ENCODE measurements at regions not wholly inside any gene's neighbourhood (a gene's known extent, or its start where the extent isn't known, plus 50 kb on each side); places are given as distances from the start of the nearest gene placed in this dataset.

GRCh38 chr15:98240303-98240702 lies 279.8 kb downstream of the ARRDC4 start:
- TF ChIP-seq MYC (IDR thresholded peaks at IDR 0.05; ENCODE audit: low read depth, low read length) (no peak), MAX (IDR thresholded peaks at IDR 0.05; ENCODE audit: insufficient read depth, insufficient read length) (no peak), GATA2 (IDR thresholded peaks at IDR 0.05; ENCODE audit: insufficient read depth, insufficient read length, low read depth, low read length) (no peak), POLR2AphosphoS5 (IDR thresholded peaks at IDR 0.05; ENCODE audit: insufficient read depth, low read depth, low read length) (no peak), POLR2A (IDR thresholded peaks at IDR 0.05; ENCODE audit: low read depth, low read length) (no peak), EZH2 (IDR thresholded peaks at IDR 0.05; ENCODE audit: borderline replicate concordance, low read depth, low read length, severe bottlenecking) (no peak), CTCF (IDR thresholded peaks at IDR 0.05; ENCODE audit: extremely low read depth in 1 of 2, insufficient read depth in 1 of 2, low read depth in 1 of 2, low read length in 2 of 2) (no peak), FOS (IDR thresholded peaks at IDR 0.05; ENCODE audit: borderline replicate concordance, insufficient read depth, low read length) (no peak), JUN (IDR thresholded peaks at IDR 0.05; ENCODE audit: borderline replicate concordance, insufficient read depth, insufficient read length, low read depth) (no peak)
- POLR2A ChIA-PET = no interaction called here

More at GRCh38 chr15:98240303-98240702, 279.8 kb downstream of the ARRDC4 start:
- Histone ChIP-seq H3K27ac (ENCODE audit: insufficient read depth, low read depth, low read length) (no peak overlapping the region), H3K4me3 (replicated peaks in 1 of 3; ENCODE audit: insufficient read depth in 1 of 3, low read depth in 1 of 3, low read length in 3 of 3) (no peak overlapping the region), H3K27me3 (ENCODE audit: control insufficient read depth in 2 of 2, insufficient read depth in 2 of 2, low read length in 2 of 2) (no peaks in the 10 kb centered on the region), H3K4me2 (ENCODE audit: insufficient read depth, low read length) (no peak overlapping the region), H3K36me3 (ENCODE audit: control insufficient read depth in 2 of 2, extremely low read depth in 1 of 2, insufficient read depth in 2 of 2, low read length in 2 of 2) (no peaks in the 10 kb centered on the region), H3K4me1 (ENCODE audit: control insufficient read depth, extremely low read depth, insufficient read depth, low read length) (no peaks in the 10 kb centered on the region), H3K9ac (replicated peaks; ENCODE audit: extremely low read depth, insufficient read depth, low read length) (no peak overlapping the region), H4K20me1 (replicated peaks; ENCODE audit: control insufficient read depth, extremely low read depth, insufficient read depth, low read length) (no peaks in the 10 kb centered on the region), H3K9me1 (replicated peaks; ENCODE audit: control insufficient read depth, extremely low read depth, insufficient read depth, low read length) (no peaks in the 10 kb centered on the region), H3K9me3 (replicated peaks; ENCODE audit: control insufficient read depth, insufficient read depth, low read length) (peaks cover 9% of the 10 kb centered on the region), H2AFZ (ENCODE audit: low read depth, low read length) (no peak overlapping the region), H3K79me2 (ENCODE audit: control insufficient read depth, insufficient read depth, low read length) (no peaks in the 10 kb centered on the region)
- DNase-seq (ENCODE audit: low read depth, low spot score) = no peak
- CTCF ChIA-PET = no interaction called here
- intact Hi-C loops (cut with micrococcal nuclease) (no loop called here), dilution Hi-C loops (cut with MboI; ENCODE audit: extremely low pct_ligation_motif_present, low sequenced_read_pairs) (no loop called here)
- FAIRE-seq = no peak
- no TSS peak for BruUV-seq (replicated peaks)
